ENCODE measurements at regions not wholly inside any gene's neighbourhood (a gene's known extent, or its start where the extent isn't known, plus 50 kb on each side); places are given as distances from the start of the nearest gene placed in this dataset.

GRCh38 chr2:59790186-59791003, 763.1 kb downstream of the BCL11A start:
- Histone ChIP-seq H2BK20ac (ENCODE audit: low read length) (peak overlapping the region; percentile 51; the same call in 1 of the 2 replicates), H2BK120ac (replicated peaks; ENCODE audit: low read depth, low read length) (no peak overlapping the region), H3K79me1 (ENCODE audit: low read depth, low read length) (no peaks in the 10 kb centered on the region), H3K27ac (ENCODE audit: low read depth, low read length) (no peak overlapping the region), H3K23me2 (ENCODE audit: low read depth, low read length) (no peaks in the 10 kb centered on the region), H2BK12ac (ENCODE audit: low read depth, low read length) (0 out of 2 replicates have a peak overlapping the region, but pooled peaks have one; percentile 21), H4K5ac (ENCODE audit: insufficient read length, low read depth, low read length) (no peak overlapping the region), H3K18ac (ENCODE audit: extremely low read depth, low read length) (no peak overlapping the region), H4K91ac (replicated peaks; ENCODE audit: insufficient read length, low read length) (no peak overlapping the region), H2AK5ac (ENCODE audit: low read depth, low read length) (no peak overlapping the region), H3K4ac (replicated peaks; ENCODE audit: insufficient read length, low read depth, low read length) (no peak overlapping the region), H3K14ac (ENCODE audit: insufficient read length) (no peak overlapping the region), H3K56ac (replicated peaks; ENCODE audit: insufficient read length, low read depth, low read length) (no peak overlapping the region), H3K9ac (replicated peaks in 1 of 4; ENCODE audit: extremely low read depth in 1 of 4, low read depth in 3 of 4, low read length in 3 of 4) (no peak overlapping the region; a peak in 1 of 7 replicates), H3K9me3 (ENCODE audit: insufficient read depth in 2 of 2, low read depth in 1 of 2, low read length in 1 of 2) (peaks cover 0 to 3% of the 10 kb centered on the region in 2 experiments; a peak in 1 of 4 replicates), H4K8ac (ENCODE audit: extremely low read depth, insufficient read depth, low read length) (no peak overlapping the region), H3K36me3 (ENCODE audit: control insufficient read depth in 2 of 4, insufficient read depth in 4 of 4, low read length in 3 of 4) (no peaks in the 10 kb centered on the region), H4K20me1 (replicated peaks in 1 of 2; ENCODE audit: control insufficient read depth in 1 of 2, insufficient read depth in 2 of 2, low read length in 2 of 2) (no peaks in the 10 kb centered on the region), H3K4me3 (ENCODE audit: extremely low read depth in 1 of 4, insufficient read depth in 2 of 4, low read depth in 3 of 4, low read length in 4 of 4) (peak overlapping the region in 1 of 4 experiments; percentile 16; a peak in 2 of 8 replicates), H3K4me1 (replicated peaks in 1 of 4; ENCODE audit: control insufficient read depth in 3 of 4, insufficient read depth in 4 of 4, low read length in 3 of 4) (peaks cover 0 to 19% (median 10%) of the 10 kb centered on the region in 4 experiments; a peak in 5 of 7 replicates), H3K23ac (ENCODE audit: insufficient read length) (no peak overlapping the region), H2BK5ac (ENCODE audit: low read depth, low read length) (peak overlapping the region; percentile 28; the same call in 1 of the 2 replicates), H2BK15ac (ENCODE audit: low read length) (no peak overlapping the region), H3K27me3 (replicated peaks in 1 of 4; ENCODE audit: control insufficient read depth in 3 of 4, extremely low read depth in 1 of 4, insufficient read depth in 3 of 4, low read length in 3 of 4) (no peaks in the 10 kb centered on the region), H3K79me2 (ENCODE audit: control insufficient read depth in 1 of 2, insufficient read depth in 2 of 2, low read length in 2 of 2) (no peaks in the 10 kb centered on the region), H2AFZ (ENCODE audit: low read length) (peak overlapping the region; percentile 29; the same call in 1 of the 2 replicates), H3K4me2 (ENCODE audit: insufficient read depth in 1 of 2, low read depth in 2 of 2, low read length in 2 of 2) (peak overlapping the region; percentile 22 to 31; a peak in 2 of 4 replicates)
- DNase-seq (ENCODE audit: low read depth in 1 of 2, low spot score in 2 of 2), result no peak
- WGBS, 2 experiments (ENCODE audit: extremely low coverage in 1 of 2, insufficient coverage in 1 of 2, insufficient read length in 1 of 2, insufficient replicate concordance in 2 of 2, low coverage in 1 of 2, low lambda C conversion rate in 2 of 2, missing lambda C conversion rate in 1 of 2), result 76% methylated on average over 10 of the region's 11 CpGs; no CpG with 5 or more reads in 1 of the 2 experiments
- CTCF ChIA-PET (ENCODE audit: partially characterized antibody), result interaction anchor here (1.0 to 1.6 kb wide), 2 partner anchors 32 to 33 kb away, joined by 3 to 4 read pairs; no protein-coding TSS in a partner anchor
- no peak for FAIRE-seq
- POLR2A ChIA-PET (ENCODE audit: partially characterized antibody), result no interaction called here
- TF ChIP-seq POLR2A (IDR thresholded peaks at IDR 0.05; ENCODE audit: control extremely low read depth in 1 of 2, low read depth in 2 of 2, low read length in 2 of 2) (no peak), KDM1A (IDR thresholded peaks at IDR 0.05; ENCODE audit: borderline replicate concordance, low read length) (no peak), BCL11A (IDR thresholded peaks at IDR 0.05; ENCODE audit: low read depth in 2 of 2, low read length in 2 of 2) (no peak), TAF1 (IDR thresholded peaks at IDR 0.05; ENCODE audit: low read depth, low read length) (no peak), KDM4A (IDR thresholded peaks at IDR 0.05; ENCODE audit: low read depth, low read length, severe bottlenecking) (no peak), EGR1 (IDR thresholded peaks at IDR 0.05; ENCODE audit: borderline replicate concordance, low read depth, low read length) (no peak), TAF7 (optimal IDR thresholded peaks at IDR 0.05; ENCODE audit: borderline replicate concordance, low read depth, low read length) (no peak), YY1 (IDR thresholded peaks at IDR 0.05; ENCODE audit: low read depth, low read length) (no peak), BRCA1 (IDR thresholded peaks at IDR 0.05; ENCODE audit: low read depth, low read length) (no peak), USF2 (IDR thresholded peaks at IDR 0.05; ENCODE audit: low read length) (no peak), ZNF274 (IDR thresholded peaks at IDR 0.05; ENCODE audit: borderline replicate concordance, extremely low read depth, low read length) (no peak)
